Medulla oblongata (tissue), 1 donor: ENCODE measurements at regions not wholly inside any gene's neighbourhood (a gene's known extent, or its start where the extent isn't known, plus 50 kb on each side); places are given as distances from the start of the nearest gene placed in this dataset.

Source experiments
- DNase-seq: peaks from one replicate; pipeline ENCODE4 v3.0.0-alpha.2; 2015; ENCODE audit errors: extremely low spot score

DNA sequence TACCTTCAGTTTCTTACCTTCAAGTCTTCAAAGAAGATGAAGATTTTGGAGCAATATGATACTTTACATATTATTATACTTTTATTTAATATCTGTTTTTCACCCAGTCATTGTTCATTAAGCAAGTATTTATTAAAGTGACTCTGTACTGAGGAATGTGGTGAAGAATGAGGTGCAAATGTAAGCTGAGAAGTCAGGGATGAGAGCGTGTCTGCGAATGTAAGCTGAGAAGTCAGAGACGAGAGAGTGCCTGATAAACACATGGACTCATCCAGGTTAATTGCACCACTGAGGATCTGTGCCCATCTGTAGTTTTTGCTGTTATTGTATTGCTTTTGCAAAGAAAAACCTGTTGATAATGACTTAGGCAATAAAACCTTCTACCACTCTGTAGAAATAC lies 211.9 kb upstream of the FAR2 start:
- DNase-seq = no peak

GRCh38 chr12:28938056-28938455 lies 211.0 kb upstream of the FAR2 start:
- no peak for DNase-seq

DNA sequence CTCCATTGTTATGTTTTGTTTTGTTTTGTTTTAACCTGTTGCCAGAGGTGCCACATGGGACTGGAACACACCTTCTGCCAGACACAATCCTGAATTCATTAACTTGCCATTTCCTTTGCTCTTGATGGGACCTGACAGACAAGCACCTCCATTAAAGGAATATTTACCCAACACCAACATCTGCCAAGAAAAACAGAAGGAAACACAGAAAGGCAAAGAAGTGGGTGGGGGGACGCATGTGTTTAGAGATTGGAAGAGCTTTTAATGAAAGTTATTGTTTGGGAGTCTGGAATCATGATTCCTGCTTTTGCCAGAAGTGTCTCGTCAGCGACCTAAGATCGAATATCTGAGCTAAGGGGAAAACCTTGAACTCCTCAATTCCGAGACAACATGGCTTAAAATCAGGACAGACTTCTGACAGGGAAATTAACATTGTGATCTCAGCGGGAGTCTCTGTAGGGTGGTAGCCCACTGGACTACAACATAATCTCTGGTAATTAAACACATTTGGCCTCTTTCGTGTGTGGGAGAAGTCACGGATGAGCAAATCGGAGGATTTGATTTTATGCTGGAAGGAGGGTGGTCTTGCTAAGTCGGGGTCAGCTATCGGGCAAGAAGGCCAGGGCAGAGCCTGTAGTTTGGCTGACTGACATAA lies 210.4 kb upstream of the FAR2 start:
- no peak for DNase-seq

- DNase-seq = no peak
Observed at GRCh38 chr12:28939427-28939826, 209.7 kb upstream of the FAR2 start.

- DNase-seq = no peak
Observed at GRCh38 chr12:28941248-28941647, 207.8 kb upstream of the FAR2 start.

DNA sequence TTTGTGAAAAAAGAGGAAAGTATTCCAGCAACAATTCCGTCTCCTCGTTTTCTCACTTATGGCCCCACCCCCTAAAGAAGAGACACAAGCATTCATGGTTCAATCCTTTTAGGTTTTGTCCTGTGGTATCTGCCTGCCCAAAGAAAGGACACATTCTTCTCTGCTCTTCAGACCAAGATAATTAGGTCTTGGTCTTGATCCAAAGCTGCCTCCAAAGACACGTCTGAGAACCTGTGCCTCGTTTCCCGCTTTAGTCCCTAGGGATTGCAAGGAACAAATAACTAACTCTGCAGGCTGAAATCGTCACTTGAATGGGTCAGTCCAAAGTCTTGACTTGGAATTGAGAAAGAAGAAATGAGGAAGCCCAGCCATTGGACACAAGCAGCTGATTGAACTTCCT lies 202.7 kb upstream of the FAR2 start:
- DNase-seq = no peak

DNA sequence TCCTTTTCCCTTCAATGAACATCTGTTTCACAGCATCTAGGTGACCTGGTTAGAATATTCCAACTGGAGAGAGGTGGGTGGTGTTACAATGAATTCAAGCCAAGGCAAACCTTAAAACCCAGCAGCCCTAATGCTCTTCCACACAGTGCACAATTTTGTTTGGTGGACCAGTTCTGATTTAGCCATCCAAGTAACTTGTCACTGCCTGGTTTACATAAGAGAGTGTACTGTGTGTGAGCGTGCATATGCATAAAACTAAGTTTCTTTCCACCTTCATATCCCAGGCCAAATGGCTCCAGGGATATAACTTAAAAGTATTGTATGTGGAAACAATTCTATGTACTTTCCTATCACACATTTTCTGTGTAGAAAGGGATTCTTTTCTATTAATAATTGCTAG lies 200.4 kb upstream of the FAR2 start:
- DNase-seq = no peak

DNA sequence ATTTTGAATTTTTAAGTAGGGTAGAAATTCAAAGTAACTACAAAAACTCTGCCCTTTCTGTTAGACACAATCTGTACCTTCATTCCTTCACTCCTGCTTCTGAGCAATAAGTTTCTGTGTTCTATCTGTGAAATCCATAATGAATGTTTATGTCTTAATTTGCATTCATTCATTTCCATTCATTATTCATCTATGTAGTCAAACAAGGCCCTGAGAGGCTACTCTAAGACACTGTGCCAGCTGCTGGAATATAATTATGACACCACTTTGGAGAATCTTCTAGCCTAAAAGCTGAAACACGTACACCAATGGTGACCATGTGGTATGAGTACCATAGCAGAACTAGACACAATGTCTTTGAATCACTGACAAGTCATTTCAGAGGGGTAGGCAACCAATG lies 199.9 kb upstream of the FAR2 start:
- no peak for DNase-seq

DNA sequence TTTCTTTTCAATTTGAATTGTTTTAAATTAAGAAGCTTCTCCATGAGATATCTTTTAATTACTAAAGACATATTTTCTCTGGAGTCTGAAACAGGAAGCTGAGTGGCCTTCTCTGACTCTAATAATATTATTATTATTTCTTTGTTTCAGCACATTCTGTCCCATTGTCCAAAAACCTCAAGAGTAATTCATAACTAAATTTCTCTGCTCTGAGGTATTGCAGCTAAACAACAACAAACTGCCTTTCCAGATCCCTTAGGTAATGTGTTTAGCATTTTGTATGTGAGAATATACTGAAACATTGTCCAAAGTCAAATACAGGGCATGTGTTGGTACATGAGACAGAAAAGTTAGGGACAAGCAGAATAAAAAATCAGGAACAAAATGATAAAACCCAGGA lies 199.0 kb upstream of the FAR2 start:
- no peak for DNase-seq

GRCh38 chr12:28951935-28952334 lies 197.1 kb upstream of the FAR2 start:
- DNase-seq = no peak

DNA sequence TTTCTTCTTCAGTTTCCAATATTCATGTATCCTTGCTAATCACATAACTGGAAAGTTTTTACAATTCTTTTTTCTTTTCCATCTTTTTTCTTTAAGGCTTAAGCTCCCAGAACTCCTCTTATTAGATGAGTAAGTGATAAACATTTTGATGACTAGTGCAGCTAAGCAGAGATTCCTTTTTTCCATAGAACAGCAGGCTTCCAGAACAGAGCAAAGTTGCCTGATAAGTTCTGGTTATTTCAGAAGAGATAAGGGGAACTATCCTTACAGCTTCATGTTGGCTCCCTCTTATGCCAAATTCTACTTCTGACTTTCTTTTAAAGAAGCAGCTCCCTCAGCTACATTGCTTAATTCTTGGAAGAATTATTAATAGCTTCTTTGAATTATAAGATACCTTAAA lies 194.7 kb upstream of the FAR2 start:
- DNase-seq = no peak

- no peak for DNase-seq
Observed at GRCh38 chr12:28955491-28955890, 193.6 kb upstream of the FAR2 start.

GRCh38 chr12:28955931-28956330 lies 193.1 kb upstream of the FAR2 start:
- no peak for DNase-seq

DNA sequence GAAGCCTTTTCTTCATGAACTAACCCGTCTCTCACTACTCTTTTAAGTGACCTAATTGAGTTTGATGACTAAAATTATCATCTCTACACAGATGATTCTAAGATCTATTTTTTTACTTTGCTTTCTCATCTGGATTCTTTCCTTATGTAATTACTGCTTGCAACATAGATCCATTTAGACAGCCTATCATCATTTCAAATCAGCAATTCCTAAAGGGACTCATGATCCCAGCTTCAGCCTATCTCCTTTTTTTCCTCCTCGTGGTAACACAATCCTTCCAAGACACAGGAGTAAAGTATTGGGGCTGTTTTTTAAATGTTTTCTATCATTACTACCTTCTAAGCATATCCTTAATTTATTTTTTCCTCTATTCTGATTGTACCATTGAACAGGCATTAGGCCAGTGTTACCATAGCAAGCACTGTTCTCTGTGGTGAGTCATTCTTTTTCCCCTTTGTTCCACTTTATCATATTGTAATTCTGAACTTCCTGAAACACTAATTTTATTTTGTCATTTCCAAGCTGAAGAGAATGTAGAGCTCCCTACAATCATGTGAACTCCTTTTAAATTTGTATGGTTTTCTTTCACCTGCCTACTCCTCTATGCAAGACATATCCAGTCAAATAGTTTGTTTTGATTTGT lies 190.4 kb upstream of the FAR2 start:
- DNase-seq = no peak

- DNase-seq = no peak
Observed at GRCh38 chr12:28961948-28962384, 187.1 kb upstream of the FAR2 start.

DNA sequence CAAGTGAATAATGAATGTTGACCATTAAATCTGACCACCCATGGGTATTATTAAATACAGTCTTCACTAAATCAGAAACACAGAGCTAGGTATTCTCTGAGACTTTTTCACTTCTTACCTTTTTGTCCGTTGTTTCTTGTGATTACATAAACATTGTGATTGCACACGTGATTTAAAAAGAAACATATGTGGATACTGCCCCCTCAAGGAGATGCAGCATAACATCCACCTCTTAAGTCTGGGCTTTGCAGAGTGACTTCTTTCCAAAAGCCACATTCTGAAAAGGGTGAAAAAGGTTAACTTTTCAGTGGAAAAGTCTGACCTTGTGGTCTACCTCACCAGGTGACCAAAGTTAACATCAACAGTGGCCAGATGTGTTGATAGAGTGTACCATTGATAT lies 185.5 kb upstream of the FAR2 start:
- peak; percentile 10 for DNase-seq

DNA sequence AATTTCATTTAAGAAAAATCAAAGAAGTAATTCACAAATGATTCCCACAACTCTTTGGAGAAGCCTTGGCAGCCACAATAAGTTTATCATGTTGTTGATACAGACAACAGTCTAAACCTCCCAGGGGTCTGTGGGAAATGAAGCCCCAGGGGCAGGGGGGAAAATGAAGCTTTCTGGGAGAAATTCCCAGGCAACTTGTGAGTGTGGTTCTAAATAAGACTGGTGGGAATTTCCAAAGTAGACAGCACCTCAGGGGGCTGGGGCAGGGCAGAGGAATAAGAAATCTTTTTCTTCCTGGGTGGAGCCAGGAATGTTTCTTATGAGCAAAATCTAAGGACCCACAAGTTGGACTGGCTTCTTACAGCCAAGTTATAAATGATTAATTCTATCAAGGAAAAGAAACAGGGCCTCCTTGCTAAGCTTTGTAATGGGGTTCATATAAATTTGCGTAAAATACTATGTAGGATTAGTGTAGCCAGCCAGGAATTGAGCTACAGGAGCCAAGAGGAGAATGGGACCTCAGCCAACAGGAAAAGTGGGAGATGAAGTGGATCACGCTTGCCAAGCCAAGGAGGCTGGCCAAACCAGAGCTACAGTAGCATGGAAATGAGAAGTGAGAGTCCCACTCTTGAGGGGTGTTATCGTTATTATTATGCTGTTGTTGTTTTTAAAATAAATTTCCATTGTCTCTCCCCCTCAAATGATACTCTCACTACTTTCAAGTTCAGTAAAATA lies 182.9 kb upstream of the FAR2 start:
- DNase-seq = peak; percentile 15

DNA sequence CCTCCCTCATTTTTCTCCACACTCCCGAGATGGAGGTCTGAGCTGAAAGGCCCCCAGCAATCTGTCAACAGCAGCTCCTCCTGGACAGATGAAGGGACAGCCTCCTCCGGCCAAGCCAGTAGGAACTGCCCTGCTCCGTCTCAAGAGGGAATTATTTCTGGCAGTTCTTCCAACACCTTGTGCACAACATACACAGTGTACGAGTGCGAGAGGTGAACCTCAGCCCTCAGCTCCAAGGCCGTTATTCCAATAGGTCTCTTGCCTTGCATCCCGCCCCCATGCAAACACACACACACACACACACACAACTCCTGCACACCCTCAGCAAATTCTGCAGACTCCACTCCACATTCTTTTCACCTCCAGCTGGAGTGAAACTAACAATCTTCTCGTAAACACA lies 181.7 kb upstream of the FAR2 start:
- no peak for DNase-seq

GRCh38 chr12:28973491-28973890 lies 175.6 kb upstream of the FAR2 start:
- no peak for DNase-seq

- no peak for DNase-seq
Observed at GRCh38 chr12:28974166-28974565, 174.9 kb upstream of the FAR2 start.

DNA sequence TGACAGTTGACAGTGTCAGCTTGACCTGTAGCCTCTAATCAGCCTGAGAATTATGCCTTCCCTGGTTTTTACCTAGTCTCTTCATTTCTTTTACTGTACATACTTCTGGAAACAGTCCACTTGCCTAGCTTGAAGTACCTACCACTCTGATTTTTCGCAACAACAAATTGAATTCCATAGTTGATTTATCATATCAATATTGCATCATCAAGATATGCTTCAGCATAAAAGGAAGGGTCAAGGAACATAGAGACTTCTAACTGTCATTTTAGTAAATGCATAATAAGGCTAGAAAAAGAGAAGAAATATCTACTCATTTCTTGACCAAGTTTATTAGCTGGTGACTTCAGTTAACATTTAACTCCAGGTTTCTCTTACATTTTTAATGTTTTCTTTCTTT lies 174.2 kb upstream of the FAR2 start:
- no peak for DNase-seq

DNA sequence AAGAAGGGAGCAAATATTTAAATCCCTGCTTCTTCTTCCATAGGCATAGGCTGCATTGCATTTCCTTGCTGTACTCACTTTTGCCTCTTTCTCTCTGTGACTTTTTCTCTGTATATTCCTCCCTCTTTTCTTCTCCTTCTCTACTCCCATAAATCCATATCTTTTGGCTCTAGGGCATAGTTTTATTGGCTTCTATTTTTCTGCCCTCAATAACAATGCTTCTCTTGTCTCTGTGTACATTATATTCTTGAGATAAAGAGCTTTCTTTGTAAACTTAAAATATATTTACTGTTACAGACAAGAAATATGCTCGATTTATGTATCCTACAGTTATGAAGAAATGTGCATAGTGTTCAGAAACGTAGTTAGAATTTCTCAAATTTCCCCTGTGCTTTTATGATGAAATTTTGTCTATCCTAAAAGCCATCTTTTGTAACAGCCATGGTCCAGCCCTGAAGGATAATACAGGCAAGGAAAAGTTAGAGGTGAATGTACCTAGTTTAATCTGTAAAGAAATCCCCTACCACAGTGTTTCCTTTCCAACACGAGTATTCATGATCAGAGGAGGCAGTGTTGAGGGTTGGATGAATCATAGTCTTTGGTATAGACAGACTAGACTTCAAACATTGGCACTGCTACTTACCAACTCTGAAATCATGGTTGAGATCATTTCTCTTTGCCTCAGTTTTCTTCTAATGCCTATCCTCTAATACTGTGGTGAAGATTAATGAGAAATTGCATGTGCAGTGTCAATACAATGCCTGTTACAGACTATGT lies 173.3 kb upstream of the FAR2 start:
- no peak for DNase-seq
